GM12891 (cell line): ENCODE measurements at regions not wholly inside any gene's neighbourhood (a gene's known extent, or its start where the extent isn't known, plus 50 kb on each side); places are given as distances from the start of the nearest gene placed in this dataset.
A peak's percentile ranks its signal among the peaks of the same experiment; 100 is the strongest.

ENCODE experiments used
- DNase-seq: peaks from one replicate; pipeline ENCODE4 v3.0.0; 2011; ENCODE audit warnings: low spot score; ENCODE audit not compliant: insufficient read length
- FAIRE-seq: peaks from 2 replicates; lab custom pipeline; 2011; peaks lifted over from hg19 to GRCh38; lab: Jason Lieb, UNC
- PAX5 ChIP-seq: IDR thresholded peaks from 2 replicates; pipeline ENCODE4 v1.6.1; 2011; ENCODE audit warnings: low read length, moderate library complexity, mild to moderate bottlenecking; ENCODE audit not compliant: insufficient read depth, severe bottlenecking
- POLR2A ChIP-seq: IDR thresholded peaks from 2 replicates; pipeline ENCODE4 v1.6.1; 2011; ENCODE audit warnings: low read depth, low read length, control low read depth
- POLR2AphosphoS5 ChIP-seq: IDR thresholded peaks from 2 replicates; pipeline ENCODE4 v1.6.1; 2011; ENCODE audit warnings: low read depth, low read length, control low read depth
- POU2F2 ChIP-seq: IDR thresholded peaks from 2 replicates; pipeline ENCODE4 v1.6.1; 2011; ENCODE audit warnings: low read depth, mild to moderate bottlenecking, control low read depth, low read length, moderate library complexity
- SPI1 ChIP-seq: IDR thresholded peaks from 2 replicates; pipeline ENCODE4 v1.6.1; 2011; ENCODE audit warnings: low read depth, low read length, control low read depth
- TAF1 ChIP-seq: IDR thresholded peaks from 2 replicates; pipeline ENCODE4 v1.6.1; 2011; ENCODE audit warnings: low read depth, low read length, control low read depth

DNA sequence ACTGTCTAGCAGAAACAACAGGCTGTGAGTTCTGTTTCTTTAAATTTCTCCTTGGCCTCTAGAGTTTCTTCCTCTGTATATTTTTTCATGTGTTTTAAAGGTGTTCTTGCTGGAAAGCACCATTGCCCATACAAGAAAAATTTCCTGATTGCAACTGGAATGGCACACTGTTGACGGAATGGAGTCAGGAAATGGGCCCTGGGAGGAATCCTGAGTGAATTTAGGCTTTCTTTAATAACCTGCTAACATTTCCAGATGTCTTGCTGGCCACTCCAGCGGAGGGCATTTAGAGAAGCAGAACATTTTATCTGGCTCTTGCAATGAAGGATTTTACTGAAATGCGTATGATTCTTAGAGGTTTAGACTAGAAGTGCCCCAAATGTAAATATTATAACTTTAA lies 736.3 kb downstream of the TAF11L14 start:
- TF ChIP-seq POU2F2 (no peak), SPI1 (no peak), PAX5 (no peak), POLR2A (no peak), POLR2AphosphoS5 (no peak), TAF1 (no peak)
- FAIRE-seq, result no peak
- no peak for DNase-seq

DNA sequence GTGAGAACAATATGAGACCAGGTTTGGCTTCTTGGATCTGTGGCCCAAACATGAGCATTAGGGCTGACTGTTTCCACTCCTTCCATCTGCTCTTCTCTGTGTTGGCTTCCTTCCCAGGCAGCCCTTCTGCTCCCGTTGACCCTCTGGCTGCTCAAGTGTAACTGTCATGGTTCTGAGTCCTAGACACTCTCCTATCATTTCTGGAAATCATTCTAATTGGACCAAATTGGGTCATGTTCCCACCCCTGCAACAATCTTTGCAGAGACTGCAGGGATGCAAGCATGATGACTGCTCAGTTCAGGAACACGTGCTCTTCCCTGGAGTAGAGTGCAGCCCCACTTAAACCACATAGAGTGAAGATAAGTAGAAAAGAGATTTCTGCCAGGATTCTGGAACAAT lies 741.4 kb downstream of the TAF11L14 start:
- FAIRE-seq (no peak), DNase-seq (no peak)

DNA sequence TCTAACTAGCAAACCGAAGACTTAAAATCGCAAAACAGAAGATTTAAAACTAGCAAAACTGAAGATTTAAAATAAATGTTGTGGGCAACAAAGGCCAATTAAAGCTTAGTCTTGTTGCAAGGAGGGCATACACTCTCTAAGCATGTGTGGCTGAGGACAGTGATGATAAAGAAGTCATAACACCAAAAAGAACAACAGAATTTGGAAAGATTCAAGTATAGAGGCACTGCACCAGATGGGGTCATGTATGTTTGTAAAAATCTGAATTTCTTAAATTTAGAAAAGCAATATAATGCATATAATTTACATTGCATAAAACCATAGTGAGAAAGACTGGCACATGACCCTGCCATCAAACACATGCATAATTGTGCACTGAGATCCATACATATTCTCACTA lies 743.8 kb downstream of the TAF11L14 start:
- FAIRE-seq, result no peak
- TF ChIP-seq POU2F2, result no peak
- no peak for TF ChIP-seq POLR2A
- TF ChIP-seq SPI1, result no peak
- no peak for TF ChIP-seq PAX5
- TF ChIP-seq POLR2AphosphoS5, result no peak
- no peak for TF ChIP-seq TAF1
- no peak for DNase-seq

More for the DNA sequence above, 741.4 kb downstream of the TAF11L14 start:
- TF ChIP-seq POU2F2 (no peak), PAX5 (no peak), POLR2A (no peak), SPI1 (no peak)

DNA sequence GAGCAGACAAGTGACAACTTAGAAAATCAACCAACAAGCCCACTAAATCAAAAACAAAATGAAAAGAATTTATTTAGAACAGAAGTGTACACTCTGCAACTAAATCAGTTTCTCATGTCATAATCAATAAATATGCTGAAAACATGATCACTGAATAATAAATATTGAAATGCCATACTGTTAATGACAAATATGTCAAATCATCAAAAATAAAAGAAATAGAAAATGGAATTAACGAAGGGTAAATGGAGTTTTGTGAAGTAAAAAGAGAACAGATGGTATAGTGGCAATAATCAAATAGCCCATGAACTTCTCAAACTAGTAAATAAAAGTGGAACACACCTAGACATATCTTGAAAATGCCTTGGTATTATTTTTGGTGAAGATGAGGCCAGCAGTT lies 744.9 kb downstream of the TAF11L14 start:
- no peak for TF ChIP-seq POU2F2
- no peak for TF ChIP-seq TAF1
- no peak for TF ChIP-seq SPI1
- TF ChIP-seq PAX5, result no peak
- no peak for TF ChIP-seq POLR2A
- TF ChIP-seq POLR2AphosphoS5, result no peak
- DNase-seq (no peak), FAIRE-seq (no peak)

DNA sequence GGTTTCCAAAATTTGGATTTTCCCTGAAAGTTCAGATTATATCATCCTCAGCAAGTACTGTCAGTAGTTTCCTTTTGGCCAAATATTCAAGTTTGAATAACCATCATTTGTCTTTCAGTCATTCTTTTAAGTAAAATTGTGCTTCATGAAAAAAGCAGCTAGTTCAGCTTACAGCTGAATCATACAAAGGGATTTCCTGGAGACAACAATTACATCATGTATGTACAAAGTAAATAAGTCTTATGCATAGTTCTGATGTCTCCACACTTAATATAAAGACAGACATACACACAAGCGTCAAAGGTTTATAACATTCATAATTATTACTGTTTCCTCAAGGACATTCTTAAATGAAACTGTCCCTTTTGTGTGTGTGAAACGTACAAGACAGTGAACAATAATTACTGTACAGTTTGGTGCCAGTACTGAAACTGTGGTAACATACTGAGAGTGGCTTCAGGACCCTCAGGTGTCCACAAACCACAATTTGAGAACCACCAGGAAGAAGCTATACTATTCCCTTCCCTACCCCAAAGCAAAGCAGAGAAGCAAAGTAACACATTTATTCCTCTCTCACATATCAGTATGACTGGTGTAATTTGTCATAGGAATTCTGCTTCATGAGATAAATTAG lies 746.6 kb downstream of the TAF11L14 start:
- TF ChIP-seq POU2F2, result no peak
- no peak for FAIRE-seq
- no peak for DNase-seq

DNA sequence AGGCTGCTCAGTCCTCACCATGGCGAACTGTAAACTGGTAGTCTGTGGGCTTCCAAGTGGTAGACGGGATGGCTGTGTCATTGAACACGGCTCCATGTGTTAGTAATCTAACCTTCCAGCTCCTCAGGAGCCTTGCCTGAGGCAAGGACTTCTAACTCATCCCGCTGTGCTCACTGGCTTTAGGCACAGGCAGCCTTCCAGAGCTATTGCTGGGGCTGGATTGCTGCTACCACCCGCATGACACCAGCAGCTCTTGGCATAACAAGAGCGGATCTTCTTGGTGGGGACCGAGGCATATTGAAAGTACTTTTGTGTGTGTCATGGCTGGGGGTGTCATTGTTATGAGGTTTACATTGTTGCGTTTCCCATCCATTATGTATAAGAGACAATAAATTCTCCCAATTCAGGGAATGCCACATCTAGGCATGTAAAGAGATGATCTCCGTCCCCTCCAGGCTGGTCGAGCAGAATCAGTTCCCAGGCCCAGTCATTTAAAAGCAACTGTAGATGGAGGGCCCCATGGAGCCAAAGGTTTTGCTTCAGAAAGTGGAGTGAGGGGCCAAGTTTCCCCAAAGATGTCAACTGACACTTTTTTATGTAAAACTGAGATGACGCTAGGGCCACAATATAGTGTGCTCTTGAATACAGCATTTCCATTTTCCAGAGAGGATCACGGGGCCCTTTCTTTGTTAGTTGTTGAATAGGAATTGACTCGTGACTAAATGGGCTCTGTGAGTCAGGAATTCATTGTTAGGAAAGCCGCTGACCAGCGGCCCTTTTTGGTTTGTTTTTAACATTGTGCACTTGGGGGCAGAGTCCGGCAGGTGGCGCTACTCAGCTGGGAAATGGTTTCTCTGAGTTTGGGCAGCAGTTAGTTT lies 759.5 kb downstream of the TAF11L14 start:
- peak; percentile 5 for DNase-seq
- peak; percentile 52 for FAIRE-seq
- TF ChIP-seq POU2F2 (no peak), TAF1 (no peak), POLR2A (no peak), POLR2AphosphoS5 (no peak), PAX5 (no peak), SPI1 (no peak)

DNA sequence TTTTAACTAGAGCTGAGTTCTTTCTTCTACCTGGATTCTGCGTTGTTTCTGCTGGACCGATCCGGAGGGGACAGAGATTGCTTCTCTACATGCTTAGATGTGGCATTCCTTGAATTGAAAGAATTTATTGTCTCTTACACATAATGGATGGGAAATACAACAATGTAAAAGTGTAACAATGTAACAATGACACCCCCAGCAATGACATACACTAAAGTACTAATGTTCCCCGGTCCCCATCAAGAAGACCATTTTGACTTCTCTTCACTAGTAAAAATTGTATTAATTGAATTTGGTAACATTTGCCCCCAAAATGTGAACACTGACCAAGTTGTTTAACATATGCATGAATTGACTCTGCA lies 760.2 kb downstream of the TAF11L14 start:
- TF ChIP-seq POLR2AphosphoS5 (no peak), POLR2A (no peak), TAF1 (no peak), SPI1 (no peak), PAX5 (no peak), POU2F2 (no peak)
- DNase-seq (no peak), FAIRE-seq (no peak)

DNA sequence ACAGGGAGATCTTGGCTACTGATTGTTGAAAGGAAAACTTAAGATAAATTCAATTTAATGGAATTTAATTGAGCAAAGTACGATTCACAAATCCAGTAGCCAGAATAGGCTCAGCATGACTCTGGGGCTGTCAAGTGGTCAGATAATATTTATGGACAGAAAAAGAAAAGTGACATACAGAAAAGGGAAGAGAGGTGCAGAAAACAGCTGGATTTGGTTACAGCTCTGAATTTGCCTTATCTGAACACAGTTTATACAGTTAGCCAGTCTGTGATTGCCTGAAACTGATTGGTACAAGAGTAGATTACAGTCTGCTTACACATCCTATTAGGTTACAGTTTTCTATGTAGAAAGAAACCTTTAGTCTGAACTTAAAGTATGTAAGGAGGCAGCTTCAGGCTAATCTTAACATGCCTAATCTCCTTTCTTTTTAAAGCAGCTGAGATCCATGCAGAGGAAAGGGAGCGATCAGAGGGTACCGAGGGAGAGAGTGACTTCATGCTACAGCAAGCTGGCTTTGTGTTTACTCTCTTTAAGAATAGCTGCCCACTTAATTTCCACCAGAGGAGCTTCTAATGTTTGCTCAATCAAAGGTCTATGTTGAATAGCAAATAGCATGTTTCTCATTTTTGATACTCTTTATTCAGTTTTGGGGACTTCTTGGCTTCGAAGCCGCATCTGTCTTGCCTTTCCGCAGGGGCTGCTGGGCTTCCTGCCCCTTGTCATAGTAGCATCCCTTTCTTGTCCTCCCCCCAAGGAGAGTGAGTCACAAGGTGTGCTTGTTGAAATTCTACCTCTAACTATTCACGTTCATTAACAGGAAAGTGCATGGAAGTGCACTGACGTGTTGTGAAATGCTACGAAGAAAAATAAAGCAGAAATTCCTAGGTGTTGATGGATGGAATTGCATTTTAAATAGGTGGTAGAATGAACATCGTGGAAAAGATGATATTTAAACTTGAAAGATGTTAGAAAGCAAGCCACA lies 761.2 kb downstream of the TAF11L14 start:
- no peak for DNase-seq
- no peak for FAIRE-seq
- TF ChIP-seq TAF1, result no peak
- no peak for TF ChIP-seq SPI1
- TF ChIP-seq POU2F2, result no peak
- TF ChIP-seq PAX5, result no peak
- TF ChIP-seq POLR2A, result no peak
- no peak for TF ChIP-seq POLR2AphosphoS5

DNA sequence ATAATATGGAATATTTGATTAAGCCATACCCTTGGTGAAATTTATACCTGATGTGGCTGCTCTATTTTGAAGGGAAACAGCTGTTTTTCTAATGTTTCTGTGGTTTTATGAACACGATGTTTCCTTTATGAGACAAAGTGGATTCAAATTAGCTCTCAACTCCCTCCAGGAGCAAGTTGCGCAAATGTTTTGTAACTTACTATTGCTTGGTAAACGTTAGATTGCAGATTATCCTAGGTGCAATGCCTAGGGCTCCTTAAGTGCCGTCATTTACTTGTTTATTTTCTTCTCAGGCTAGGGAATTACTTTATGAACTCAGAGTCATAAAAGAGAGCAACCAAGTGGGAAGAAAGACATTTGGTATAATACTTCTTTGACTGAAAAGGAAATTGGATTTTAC lies 763.1 kb downstream of the TAF11L14 start:
- FAIRE-seq (no peak), DNase-seq (no peak)
- no peak for TF ChIP-seq TAF1
- TF ChIP-seq POLR2AphosphoS5, result no peak
- no peak for TF ChIP-seq POLR2A
- no peak for TF ChIP-seq PAX5
- TF ChIP-seq POU2F2, result no peak
- no peak for TF ChIP-seq SPI1
